ENCODE measurements at regions not wholly inside any gene's neighbourhood (a gene's known extent, or its start where the extent isn't known, plus 50 kb on each side); places are given as distances from the start of the nearest gene placed in this dataset.

- peaks cover 9% of the 10 kb centered on the region for H3K9me3 Mint-ChIP-seq
- H3K36me3 Mint-ChIP-seq (ENCODE audit: low read depth), result no peaks in the 10 kb centered on the region
- peaks cover 11% of the 10 kb centered on the region for H3K4me1 Mint-ChIP-seq
- no peak overlapping the region for H3K27ac Mint-ChIP-seq (ENCODE audit: unreplicated experiment)
- no peaks in the 10 kb centered on the region for H3K27me3 Mint-ChIP-seq (ENCODE audit: low read depth)
- DNase-seq (ENCODE audit: low read depth, low spot score), result no peak
- no peak for TF ChIP-seq CTCF (conservative IDR thresholded peaks at IDR 0.05)
- no peak overlapping the region for H3K4me3 Mint-ChIP-seq
Measured at GRCh38 chr18:24810561-24811305, 350.3 kb downstream of the HRH4 start.

- no peak for TF ChIP-seq CTCF (conservative IDR thresholded peaks at IDR 0.05)
- peaks cover 7% of the 10 kb centered on the region for H3K9me3 Mint-ChIP-seq
- H3K4me3 Mint-ChIP-seq, result no peak overlapping the region
- peaks cover 15% of the 10 kb centered on the region for H3K4me1 Mint-ChIP-seq
- DNase-seq (ENCODE audit: low read depth, low spot score), result no peak
- H3K36me3 Mint-ChIP-seq (ENCODE audit: low read depth), result no peaks in the 10 kb centered on the region
- no peak overlapping the region for H3K27ac Mint-ChIP-seq (ENCODE audit: unreplicated experiment)
- H3K27me3 Mint-ChIP-seq (ENCODE audit: low read depth), result no peaks in the 10 kb centered on the region
Measured at GRCh38 chr18:24811950-24812681, 351.7 kb downstream of the HRH4 start.

DNA sequence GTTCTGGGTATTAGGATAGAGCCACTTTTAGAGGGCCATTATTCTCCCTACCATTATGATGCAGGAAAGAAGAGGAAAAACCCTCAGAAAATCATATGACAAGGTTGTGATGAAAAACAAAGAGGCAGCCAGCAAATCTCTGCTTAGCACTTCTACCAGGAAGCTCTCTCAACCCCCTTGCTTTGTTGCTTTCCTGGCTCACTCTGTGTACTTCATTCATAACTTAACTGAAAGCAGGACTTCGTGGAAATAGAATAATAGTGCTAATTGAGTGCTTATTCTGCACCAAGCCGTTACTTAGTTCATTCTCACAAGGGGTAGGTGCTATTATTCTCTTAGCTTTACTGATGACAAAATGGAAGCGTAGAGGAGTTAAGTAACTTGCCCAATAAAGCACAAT is 354.1 kb downstream of the HRH4 start:
- Mint-ChIP-seq H3K9me3 (no peaks in the 10 kb centered on the region), H3K4me1 (peaks cover 36% of the 10 kb centered on the region), H3K36me3 (ENCODE audit: low read depth) (no peaks in the 10 kb centered on the region)

DNA sequence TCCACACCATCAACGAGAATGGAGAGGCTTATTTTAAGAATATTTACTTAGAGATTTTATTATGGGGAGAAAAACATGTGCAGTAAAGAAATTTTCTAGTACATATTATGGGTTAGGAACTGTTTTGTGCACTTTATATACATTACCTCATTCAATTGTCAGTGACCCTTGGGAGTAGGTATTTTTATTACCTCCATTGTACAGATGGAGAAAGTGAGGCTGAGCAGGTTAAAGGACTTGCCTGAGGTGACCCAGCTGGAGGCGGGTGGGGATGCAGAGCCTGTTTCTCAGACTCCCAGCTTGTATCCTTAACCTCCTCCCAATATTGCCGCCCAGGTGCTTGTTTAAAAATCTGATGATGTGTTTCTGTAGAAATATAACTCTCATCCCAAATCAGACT is 356.7 kb downstream of the HRH4 start:
- peaks cover 15% of the 10 kb centered on the region for H3K27me3 Mint-ChIP-seq (ENCODE audit: low read depth)
- no peaks in the 10 kb centered on the region for H3K9me3 Mint-ChIP-seq
- H3K4me1 Mint-ChIP-seq, result peaks cover 41% of the 10 kb centered on the region
- TF ChIP-seq CTCF (conservative IDR thresholded peaks at IDR 0.05), result no peak
- no peak overlapping the region for H3K27ac Mint-ChIP-seq (ENCODE audit: unreplicated experiment)
- no peaks in the 10 kb centered on the region for H3K36me3 Mint-ChIP-seq (ENCODE audit: low read depth)
- H3K4me3 Mint-ChIP-seq, result peak overlapping the region; percentile 38
- DNase-seq (ENCODE audit: low read depth, low spot score), result no peak

More for the DNA sequence above, 354.1 kb downstream of the HRH4 start:
- Mint-ChIP-seq H3K27me3 (ENCODE audit: low read depth) (peaks cover 10% of the 10 kb centered on the region), H3K4me3 (no peak overlapping the region), H3K27ac (ENCODE audit: unreplicated experiment) (no peak overlapping the region)
- no peak for TF ChIP-seq CTCF (conservative IDR thresholded peaks at IDR 0.05)
- DNase-seq (ENCODE audit: low read depth, low spot score), result no peak

DNA sequence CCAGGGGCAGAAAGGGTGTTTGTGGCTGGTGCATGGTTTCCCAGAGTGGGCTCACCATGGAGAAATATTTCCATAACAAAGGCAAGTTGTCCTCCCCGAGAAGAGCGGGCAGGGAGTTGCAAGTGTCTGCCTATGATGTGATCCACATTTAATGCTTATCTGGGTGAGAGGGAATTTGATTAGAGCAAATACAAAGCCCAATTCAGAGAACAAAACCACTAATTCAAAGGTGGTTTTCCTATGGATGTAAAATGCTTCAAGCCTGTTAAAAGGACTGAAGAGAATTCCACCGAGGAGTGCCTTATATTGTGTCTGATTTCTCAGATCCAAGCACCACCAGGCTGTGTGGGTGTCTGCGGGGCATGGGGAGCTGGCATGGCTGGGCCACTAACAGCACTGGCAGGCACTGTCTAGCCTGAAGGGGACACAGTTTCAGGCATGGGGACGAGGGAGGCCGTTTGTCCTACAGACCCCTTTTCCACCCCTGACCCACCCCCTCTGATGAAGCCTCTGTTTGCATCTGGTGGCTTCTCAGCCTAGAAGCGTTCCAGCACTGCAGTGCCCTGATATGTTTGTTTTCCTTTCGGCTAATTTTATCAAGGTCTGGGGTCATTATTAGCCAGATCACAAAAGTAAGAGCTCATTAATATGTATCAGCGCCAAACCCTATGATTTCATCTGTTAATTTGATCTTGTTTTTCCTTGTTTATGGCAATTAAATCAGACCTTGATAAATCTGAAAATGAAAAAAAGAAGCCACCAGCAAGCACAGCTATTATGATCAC is 357.3 kb downstream of the HRH4 start:
- Mint-ChIP-seq H3K4me3 (peak overlapping the region; percentile 38), H3K27me3 (ENCODE audit: low read depth) (peaks cover 15% of the 10 kb centered on the region), H3K4me1 (peaks cover 41% of the 10 kb centered on the region), H3K27ac (ENCODE audit: unreplicated experiment) (peak overlapping the region; percentile 79), H3K36me3 (ENCODE audit: low read depth) (no peaks in the 10 kb centered on the region), H3K9me3 (no peaks in the 10 kb centered on the region)
- TF ChIP-seq CTCF (conservative IDR thresholded peaks at IDR 0.05), result no peak
- no peak for DNase-seq (ENCODE audit: low read depth, low spot score)

All from neural crest cell (in vitro differentiated cells).